ENCODE measurements at regions not wholly inside any gene's neighbourhood (a gene's known extent, or its start where the extent isn't known, plus 50 kb on each side); places are given as distances from the start of the nearest gene placed in this dataset.

GRCh38 chr16:85291302-85292148, 179.3 kb upstream of the CIBAR2 start:
- DNase-seq (ENCODE audit: low read depth), result no peak

GRCh38 chr16:85293458-85293857, 181.2 kb upstream of the CIBAR2 start:
- DNase-seq (ENCODE audit: low read depth), result no peak

- no peak for DNase-seq (ENCODE audit: low read depth)
Observed at GRCh38 chr16:85293904-85294642, 181.8 kb upstream of the CIBAR2 start.

- DNase-seq (ENCODE audit: low read depth), result no peak
Observed at GRCh38 chr16:85294810-85295508, 182.7 kb upstream of the CIBAR2 start.

DNA sequence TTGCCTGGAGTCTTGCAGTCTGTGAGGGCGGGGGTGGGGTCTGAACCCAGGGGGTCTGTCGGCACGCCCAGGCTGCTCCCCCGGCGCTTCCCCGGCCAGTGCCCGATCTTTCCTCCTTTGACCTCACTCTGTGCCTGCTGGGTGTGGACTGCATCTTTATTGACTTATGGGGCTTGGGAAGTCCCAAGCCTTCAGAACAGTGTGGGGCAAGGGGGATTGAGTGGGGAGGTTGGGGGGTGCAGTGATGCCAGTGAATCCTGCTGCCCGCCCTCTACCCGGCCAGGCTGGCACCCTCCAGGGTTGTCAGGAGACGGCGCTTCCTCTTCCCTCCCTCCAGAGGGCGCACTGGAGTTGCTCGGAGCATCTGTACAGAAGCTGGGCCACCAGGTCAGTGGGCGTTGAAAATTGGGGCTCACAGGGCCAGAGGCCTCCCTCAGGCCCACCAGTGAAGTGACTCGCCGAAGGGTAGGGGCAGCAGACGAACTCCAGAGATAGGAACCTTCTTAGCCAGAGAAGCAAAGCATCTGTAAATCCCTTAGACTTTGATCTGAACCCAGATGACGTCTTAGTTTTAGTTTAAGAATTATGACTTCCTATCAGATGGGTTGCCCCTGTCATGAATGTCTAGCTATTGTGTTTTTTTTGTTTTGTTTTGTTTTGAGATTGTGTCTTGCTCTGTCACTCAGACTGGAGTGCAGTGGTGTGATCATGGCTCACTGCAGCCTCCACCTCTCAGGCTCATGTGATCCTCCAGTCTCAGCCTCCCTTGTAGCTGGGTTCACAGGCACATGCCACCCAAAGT, 184.8 kb upstream of the CIBAR2 start:
- DNase-seq (ENCODE audit: low read depth), result peak; percentile 63

GRCh38 chr16:85297881-85298280, 185.6 kb upstream of the CIBAR2 start:
- no peak for DNase-seq (ENCODE audit: low read depth)

DNA sequence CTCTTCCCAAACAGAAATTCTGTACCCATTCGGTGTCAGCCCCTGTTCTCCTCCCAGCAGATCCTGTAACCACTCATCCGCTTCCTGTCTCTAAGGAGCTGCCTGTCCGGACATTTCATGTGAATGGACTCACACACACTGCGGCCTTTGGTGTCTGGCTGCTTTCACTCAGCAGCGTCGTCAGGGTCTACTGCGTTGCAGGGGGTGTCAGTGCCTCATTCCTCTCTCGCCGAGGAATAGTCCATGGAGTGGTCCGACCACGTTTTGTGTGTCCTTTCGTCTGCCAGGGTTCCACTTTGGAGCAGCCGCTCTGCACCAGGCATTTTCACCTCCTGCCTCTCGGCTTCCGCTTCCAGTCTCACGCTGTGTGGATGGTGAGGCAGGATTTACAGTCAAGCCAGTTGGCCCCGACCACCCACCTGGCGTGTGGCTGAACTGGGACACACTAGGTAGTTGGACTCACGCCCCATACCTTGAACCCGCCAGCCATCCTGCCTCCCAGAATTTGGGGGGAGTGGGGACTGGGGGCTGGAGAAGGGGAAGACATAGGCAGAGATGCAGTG, 188.2 kb upstream of the CIBAR2 start:
- DNase-seq (ENCODE audit: low read depth), result no peak

- no peak for DNase-seq (ENCODE audit: low read depth)
Observed at GRCh38 chr16:85301231-85301630, 189.0 kb upstream of the CIBAR2 start.

DNA sequence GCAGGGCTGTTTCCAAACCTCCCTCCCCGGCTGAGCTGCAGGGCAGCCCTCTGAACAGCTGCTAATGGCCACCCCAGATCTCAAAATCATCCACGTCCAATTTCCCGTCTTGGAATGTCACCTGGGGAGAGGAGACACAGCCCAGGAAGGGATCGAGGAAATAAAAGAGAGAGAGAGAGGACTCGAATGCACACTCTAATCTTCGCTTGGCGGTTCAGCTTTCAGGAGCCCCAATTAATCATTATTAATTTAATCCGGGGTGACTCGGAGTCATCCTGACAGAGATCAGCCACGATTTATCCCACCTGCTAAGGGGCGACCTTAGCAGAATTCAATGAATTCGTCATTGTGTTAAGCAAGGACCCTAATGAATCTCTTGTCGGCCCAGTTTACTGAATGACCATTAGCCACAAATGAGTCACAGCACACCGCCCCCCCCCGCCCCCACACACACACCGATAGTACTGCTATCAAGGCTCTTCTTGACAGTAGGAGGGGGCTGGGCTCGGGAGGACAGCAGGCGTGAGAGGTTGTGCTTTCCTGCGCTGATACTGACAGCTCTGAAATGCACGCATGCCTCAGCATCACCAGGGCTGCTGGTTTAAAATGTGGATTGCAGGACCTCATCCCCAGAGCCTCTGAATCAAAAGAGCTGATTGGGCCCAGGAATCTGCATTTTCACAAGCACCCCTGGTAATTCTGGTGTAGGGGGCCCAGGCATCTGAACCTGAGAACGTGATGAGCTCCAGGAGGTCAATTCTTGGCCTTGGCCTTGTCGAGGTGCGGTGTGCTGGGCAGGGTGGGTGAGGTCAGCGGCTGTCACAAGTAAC, 190.0 kb upstream of the CIBAR2 start:
- DNase-seq (ENCODE audit: low read depth), result peak; percentile 49

GRCh38 chr16:85302848-85303353, 190.6 kb upstream of the CIBAR2 start:
- no peak for DNase-seq (ENCODE audit: low read depth)

- no peak for DNase-seq (ENCODE audit: low read depth)
Observed at GRCh38 chr16:85303354-85303883, 191.1 kb upstream of the CIBAR2 start.

GRCh38 chr16:85304337-85304736, 192.1 kb upstream of the CIBAR2 start:
- no peak for DNase-seq (ENCODE audit: low read depth)

GRCh38 chr16:85306071-85306792, 194.0 kb upstream of the CIBAR2 start:
- DNase-seq (ENCODE audit: low read depth), result peak; percentile 93

- no peak for DNase-seq (ENCODE audit: low read depth)
Observed at GRCh38 chr16:85306793-85307551, 194.7 kb upstream of the CIBAR2 start.

GRCh38 chr16:85307552-85308364, 195.5 kb upstream of the CIBAR2 start:
- DNase-seq (ENCODE audit: low read depth), result no peak

DNA sequence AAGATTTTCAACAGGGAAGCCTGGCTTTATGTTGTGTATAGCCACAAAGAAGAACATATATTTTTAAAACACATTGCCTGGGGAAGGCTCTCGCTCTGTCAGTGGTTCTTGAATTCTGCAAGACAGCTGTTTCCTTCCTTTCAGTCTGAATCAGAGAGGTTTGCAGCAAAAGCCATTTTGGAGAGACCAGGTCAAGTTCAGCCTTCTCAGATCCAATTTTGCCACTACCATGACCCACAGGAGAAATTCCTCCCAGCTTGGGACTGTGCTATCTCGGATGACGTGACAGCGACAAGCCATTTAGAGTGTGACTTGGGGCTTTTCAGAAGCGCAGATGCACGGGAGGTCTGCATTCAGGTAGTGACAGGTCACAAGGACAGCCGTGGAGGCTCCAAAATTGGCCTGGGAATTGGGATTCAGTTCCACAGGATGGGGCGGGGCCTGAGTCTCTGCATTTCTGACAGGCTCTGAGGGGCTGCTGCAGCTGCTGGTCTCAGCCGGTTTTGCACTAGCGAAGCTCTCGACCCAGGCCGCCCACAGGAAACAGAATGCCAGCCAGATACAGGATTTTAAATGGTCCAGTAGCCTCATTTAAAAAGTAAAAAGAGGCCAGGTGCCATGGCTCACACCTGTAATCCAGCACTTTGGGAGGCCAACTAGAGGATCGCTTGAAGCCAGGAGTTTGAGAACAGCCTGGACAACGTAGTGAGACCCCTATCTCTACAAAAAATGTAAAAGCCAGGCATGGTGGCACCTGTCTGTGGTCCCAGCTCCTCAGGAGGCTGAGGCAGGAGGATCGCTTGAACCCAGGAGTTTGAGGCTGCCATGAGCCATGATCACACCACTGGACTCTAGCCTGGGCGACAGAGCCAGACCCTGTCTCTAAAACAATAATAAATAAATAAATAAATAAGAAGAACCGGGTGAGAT, 196.6 kb upstream of the CIBAR2 start:
- no peak for DNase-seq (ENCODE audit: low read depth)

Measured in ELR (cell line).